PC-9 (cell line): ENCODE measurements at regions not wholly inside any gene's neighbourhood (a gene's known extent, or its start where the extent isn't known, plus 50 kb on each side); places are given as distances from the start of the nearest gene placed in this dataset.

Experiments
- BruUV-seq: library from RNA; stranded (reverse); fragments of 400-500 nt; replicated peaks from 2 replicates; lab custom pipeline; 2021; lab: Mats Ljungman, UMichigan
- CTCF ChIA-PET: fragments of 300-600 bp; sonication (Branson Sonifier 250); formaldehyde crosslinking; loops from one replicate; lab custom pipeline; 2022; ENCODE audit warnings: antibody characterized with exemption; lab: Charles Lee
- POLR2A ChIA-PET: fragments of 300-600 bp; sonication (Branson Sonifier 250); formaldehyde crosslinking; loops from one replicate; lab custom pipeline; 2022; ENCODE audit warnings: antibody characterized with exemption; ENCODE audit not compliant: unreplicated experiment; lab: Charles Lee
- DNase-seq, 2 experiments: peaks; one replicate each; pipeline versions ENCODE4 v3.0.0 to v3.0.0-alpha.2; 2015 to 2022; ENCODE audit warnings: mixed read lengths in 1 of 2
- H2AFZ ChIP-seq: fragments of 200-600 bp; sonication (generic); 2 replicates; pipeline ENCODE4 v1.8.1; 2017; ENCODE audit warnings: antibody characterized with exemption
- H3F3A ChIP-seq: fragments of 200-600 bp; sonication (generic); 2 replicates; pipeline ENCODE4 v1.8.1; 2017; ENCODE audit warnings: antibody characterized with exemption, mild to moderate bottlenecking, low read depth; ENCODE audit not compliant: insufficient read depth
- H3K27ac ChIP-seq: fragments of 200-600 bp; sonication (generic); 2 replicates; pipeline ENCODE4 v1.6.1; 2016; ENCODE audit warnings: mixed run types
- H3K27me3 ChIP-seq: fragments of 200-600 bp; sonication (generic); 2 replicates; pipeline ENCODE4 v1.6.1; 2016; ENCODE audit warnings: low read depth, mixed run types; ENCODE audit not compliant: insufficient read depth
- H3K36me3 ChIP-seq: fragments of 200-600 bp; sonication (generic); 2 replicates; pipeline ENCODE4 v1.6.1; 2016; ENCODE audit warnings: low read depth, mixed run types
- H3K4me1 ChIP-seq: fragments of 200-600 bp; sonication (generic); replicated peaks from 2 replicates; pipeline ENCODE4 v1.6.1; 2016; ENCODE audit warnings: mixed run types; ENCODE audit not compliant: insufficient read depth
- H3K4me2 ChIP-seq: fragments of 200-600 bp; sonication (generic); 2 replicates; pipeline ENCODE4 v1.6.1; 2017; ENCODE audit warnings: mixed run types
- H3K4me3 ChIP-seq: fragments of 200-600 bp; sonication (generic); 2 replicates; pipeline ENCODE4 v1.6.1; 2016; ENCODE audit warnings: mixed run types
- H3K79me2 ChIP-seq: fragments of 200-600 bp; sonication (generic); 2 replicates; pipeline ENCODE4 v1.6.1; 2017; ENCODE audit warnings: low read depth, mixed run types
- H3K9me2 ChIP-seq: fragments of 200-600 bp; sonication (generic); 2 replicates; pipeline ENCODE4 v1.8.1; 2017; ENCODE audit warnings: mild to moderate bottlenecking; ENCODE audit not compliant: insufficient read depth
- H3K9me3 ChIP-seq: fragments of 200-600 bp; sonication (generic); 2 replicates; pipeline ENCODE4 v1.8.1; 2016; ENCODE audit warnings: low read depth; ENCODE audit not compliant: insufficient read depth
- H4K20me1 ChIP-seq: fragments of 200-600 bp; sonication (generic); 2 replicates; pipeline ENCODE4 v1.8.1; 2017; ENCODE audit not compliant: insufficient read depth
- CTCF ChIP-seq: fragments of 200-600 bp; sonication (generic); conservative IDR thresholded peaks from 2 replicates; pipeline ENCODE4 v1.6.1; 2017; ENCODE audit warnings: mixed run types, antibody characterized with exemption, mild to moderate bottlenecking, moderate library complexity
- EZH2 ChIP-seq: fragments of 200-600 bp; sonication (generic); IDR thresholded peaks from 2 replicates; pipeline ENCODE4 v1.8.0; 2017; ENCODE audit warnings: antibody characterized with exemption, low read depth
- intact Hi-C: fragments of 100-400 bp; cut with micrococcal nuclease; formaldehyde crosslinking; loops from one replicate; pipeline ENCODE4 v1.10.0; 2022; ENCODE audit not compliant: unreplicated experiment

- BruUV-seq: no TSS peak
- no peaks in the 10 kb centered on the region for H3K9me2 ChIP-seq
- no peaks in the 10 kb centered on the region for H3K79me2 ChIP-seq
- no peak overlapping the region for H2AFZ ChIP-seq
- H3F3A ChIP-seq: no peaks in the 10 kb centered on the region
- no peak for TF ChIP-seq CTCF
- TF ChIP-seq EZH2: no peak
- no peaks in the 10 kb centered on the region for H4K20me1 ChIP-seq
- H3K36me3 ChIP-seq: no peaks in the 10 kb centered on the region
- no peak overlapping the region for H3K4me3 ChIP-seq
- H3K4me1 ChIP-seq: peaks cover 7% of the 10 kb centered on the region
- H3K9me3 ChIP-seq: no peaks in the 10 kb centered on the region
- POLR2A ChIA-PET: no interaction called here
- H3K27ac ChIP-seq: no peak overlapping the region
- no peak overlapping the region for H3K4me2 ChIP-seq
- CTCF ChIA-PET: no interaction called here
- intact Hi-C loops: no loop called here
- no peaks in the 10 kb centered on the region for H3K27me3 ChIP-seq
- DNase-seq: no peak
These were observed 489.5 kb upstream of the PKN2 start for GRCh38 chr1:88194542-88194941.

- Histone ChIP-seq H3K36me3 (no peaks in the 10 kb centered on the region), H3K4me3 (no peak overlapping the region), H4K20me1 (no peaks in the 10 kb centered on the region), H3K27ac (no peak overlapping the region), H3K9me2 (no peaks in the 10 kb centered on the region), H3F3A (no peaks in the 10 kb centered on the region), H3K4me1 (no peaks in the 10 kb centered on the region), H3K9me3 (no peaks in the 10 kb centered on the region; the same call in 1 of the 2 replicates), H3K27me3 (no peaks in the 10 kb centered on the region), H3K4me2 (no peak overlapping the region), H3K79me2 (no peaks in the 10 kb centered on the region), H2AFZ (no peak overlapping the region)
- BruUV-seq: no TSS peak
- TF ChIP-seq EZH2 (no peak), CTCF (no peak)
- ChIA-PET POLR2A (no interaction called here), CTCF (no interaction called here)
- DNase-seq: no peak
- intact Hi-C loops: no loop called here
These were observed 483.5 kb upstream of the PKN2 start for GRCh38 chr1:88200545-88200944.

GRCh38 chr1:88204111-88204510 lies 480.0 kb upstream of the PKN2 start:
- ChIA-PET CTCF (no interaction called here), POLR2A (no interaction called here)
- H3K9me3 ChIP-seq: no peaks in the 10 kb centered on the region; the same call in 1 of the 2 replicates
- DNase-seq: no peak
- no peak overlapping the region for H2AFZ ChIP-seq
- H3K4me2 ChIP-seq: no peak overlapping the region
- no peak overlapping the region for H3K27ac ChIP-seq
- H3K4me1 ChIP-seq: no peaks in the 10 kb centered on the region
- H3K27me3 ChIP-seq: no peaks in the 10 kb centered on the region
- no peaks in the 10 kb centered on the region for H3K36me3 ChIP-seq
- H3K79me2 ChIP-seq: no peaks in the 10 kb centered on the region
- H3F3A ChIP-seq: no peaks in the 10 kb centered on the region
- H4K20me1 ChIP-seq: no peaks in the 10 kb centered on the region
- intact Hi-C loops: no loop called here
- no peak overlapping the region for H3K4me3 ChIP-seq
- H3K9me2 ChIP-seq: no peaks in the 10 kb centered on the region
- TF ChIP-seq CTCF (no peak), EZH2 (no peak)
- no TSS peak for BruUV-seq
